Ovary (tissue), 7 donors: ENCODE measurements at regions not wholly inside any gene's neighbourhood (a gene's known extent, or its start where the extent isn't known, plus 50 kb on each side); places are given as distances from the start of the nearest gene placed in this dataset.
"Not testable (repeated sequence)": the region's sequence is repeated elsewhere in the genome, so short reads cannot be mapped to it uniquely, and the experiment has no call there.

Experiments used
- DNase-seq, 5 donors: peaks; one replicate each; pipeline ENCODE4 v3.0.0-alpha.2; 2019 to 2020
- H3K27ac ChIP-seq, 2 donors: fragments of 200-600 bp; one replicate each; pipeline versions ENCODE4 v1.5.1 to v1.8.0; 2019 to 2022
- H3K27me3 ChIP-seq: fragments of 200-600 bp; one replicate; pipeline ENCODE4 v1.8.0; 2022
- H3K36me3 ChIP-seq: fragments of 200-600 bp; sonication (generic); one replicate; pipeline ENCODE4 v1.5.1; 2019
- H3K4me1 ChIP-seq: one replicate; pipeline ENCODE4 v1.8.1; 2013; ENCODE audit warnings: mild to moderate bottlenecking, moderate library complexity; ENCODE audit not compliant: insufficient read depth
- H3K4me3 ChIP-seq: fragments of 200-600 bp; sonication (generic); one replicate; pipeline ENCODE4 v1.5.1; 2017
- H3K9me3 ChIP-seq, 2 donors: fragments of 200-600 bp in 1 of 2; sonication (generic) in 1 of 2; one replicate each; pipeline versions ENCODE4 v1.5.1 to v1.8.1; 2013 to 2019; ENCODE audit warnings: mild to moderate bottlenecking in 1 of 2, moderate library complexity in 1 of 2
- WGBS, 3 donors: extraction: QIAGEN DNeasy Blood & Tissue Kit in 1 of 3; methylation state at CpG; one replicate each; pipeline versions ENCODE4 v1.1.5 to v1.1.7; 2013 to 2017; 5-methylcytosine and 5-hydroxymethylcytosine counted together
- intact Hi-C, 4 donors: fragments of 100-400 bp; cut with DNase I; formaldehyde crosslinking; loops; one replicate each; pipeline versions ENCODE4 v1.11.0 to v1.15.1; 2022 to 2023
- donor health status: DM: no; HTN: no; CAD: no; lungs with moderate emphysema.
- donor health status: DM: no; HTN: no; CAD: no.
- donor health status: Bipolar disorder and iron deficiency.
- donor health status: DM: no; HTN: no; CAD: no.
- donor health status: DM: yes; HTN: yes; CAD: no.

GRCh38 chr2:111411867-111412681 lies 291.4 kb downstream of the BCL2L11 start:
- intact Hi-C loops, result not testable (repeated sequence)
- WGBS, 3 donors, result 94 to 100% methylated on average over 4 to 12 of the region's 18 CpGs; no CpG with 5 or more reads in 1 of the 3 donors

GRCh38 chr2:111412841-111413650 lies 292.3 kb downstream of the BCL2L11 start:
- H3K36me3 ChIP-seq, H3K9me3 ChIP-seq, H3K27ac ChIP-seq, H3K4me3 ChIP-seq, H3K27me3 ChIP-seq, H3K4me1 ChIP-seq, DNase-seq, intact Hi-C loops: not testable (repeated sequence)
- 86 to 89% (median 87%) methylated on average over 12 of the region's 12 CpGs for whole genome bisulfite sequencing, 3 donors

More at GRCh38 chr2:111411867-111412681, 291.4 kb downstream of the BCL2L11 start:
- not testable (repeated sequence) for H3K27ac ChIP-seq, H3K27me3 ChIP-seq, H3K4me3 ChIP-seq, H3K36me3 ChIP-seq, H3K9me3 ChIP-seq, H3K4me1 ChIP-seq, DNase-seq

- 83 to 87% (median 85%) methylated on average over 5 of the region's 5 CpGs for WGBS, 3 donors
- H3K27me3 ChIP-seq, intact Hi-C loops, H3K27ac ChIP-seq, H3K4me3 ChIP-seq, H3K9me3 ChIP-seq, H3K36me3 ChIP-seq, H3K4me1 ChIP-seq, DNase-seq: not testable (repeated sequence)
Measured at GRCh38 chr2:111413950-111414349, 293.2 kb downstream of the BCL2L11 start.

- H3K36me3 ChIP-seq, intact Hi-C loops, H3K4me3 ChIP-seq, H3K27me3 ChIP-seq, H3K27ac ChIP-seq, H3K9me3 ChIP-seq, DNase-seq, H3K4me1 ChIP-seq: not testable (repeated sequence)
- WGBS, 3 donors, result 57 to 74% (median 60%) methylated on average over 11 to 15 of the region's 24 CpGs
Measured at GRCh38 chr2:111415765-111416743, 295.3 kb downstream of the BCL2L11 start.

GRCh38 chr2:111417026-111417425 lies 296.3 kb downstream of the BCL2L11 start:
- H3K36me3 ChIP-seq, H3K27me3 ChIP-seq, H3K4me1 ChIP-seq, intact Hi-C loops, DNase-seq, H3K27ac ChIP-seq, H3K9me3 ChIP-seq, H3K4me3 ChIP-seq: not testable (repeated sequence)

- H3K36me3 ChIP-seq, H3K27ac ChIP-seq, H3K9me3 ChIP-seq, DNase-seq, H3K27me3 ChIP-seq, intact Hi-C loops, H3K4me3 ChIP-seq, H3K4me1 ChIP-seq: not testable (repeated sequence)
- 68 to 75% (median 71%) methylated on average over 2 to 3 of the region's 6 CpGs for WGBS, 3 donors
Measured at GRCh38 chr2:111418091-111418875, 297.6 kb downstream of the BCL2L11 start.

- H3K36me3 ChIP-seq, result not testable (repeated sequence)
Measured at GRCh38 chr2:111420074-111420473, 299.4 kb downstream of the BCL2L11 start.

GRCh38 chr2:111420835-111421234 lies 300.1 kb downstream of the BCL2L11 start:
- H3K9me3 ChIP-seq, H3K27ac ChIP-seq, H3K4me1 ChIP-seq, H3K27me3 ChIP-seq, H3K4me3 ChIP-seq, DNase-seq, intact Hi-C loops, H3K36me3 ChIP-seq: not testable (repeated sequence)
- WGBS, 3 donors, result 73 to 88% (median 84%) methylated on average over 3 of the region's 3 CpGs

More at GRCh38 chr2:111420074-111420473, 299.4 kb downstream of the BCL2L11 start:
- H3K4me1 ChIP-seq, H3K9me3 ChIP-seq, DNase-seq, H3K4me3 ChIP-seq, H3K27me3 ChIP-seq, H3K27ac ChIP-seq, intact Hi-C loops: not testable (repeated sequence)
- WGBS, 3 donors, result 92 to 96% (median 93%) methylated on average over 4 to 5 of the region's 6 CpGs

- H3K36me3 ChIP-seq, DNase-seq, H3K27me3 ChIP-seq, H3K27ac ChIP-seq, intact Hi-C loops, H3K4me3 ChIP-seq, H3K4me1 ChIP-seq, H3K9me3 ChIP-seq: not testable (repeated sequence)
- WGBS, 3 donors, result 92 to 98% (median 98%) methylated on average over 4 to 6 of the region's 6 CpGs
Measured at GRCh38 chr2:111421949-111422348, 301.2 kb downstream of the BCL2L11 start.

- H3K4me3 ChIP-seq, H3K27me3 ChIP-seq, H3K27ac ChIP-seq, DNase-seq, H3K36me3 ChIP-seq, H3K4me1 ChIP-seq, H3K9me3 ChIP-seq, intact Hi-C loops: not testable (repeated sequence)
- 94 to 95% (median 95%) methylated on average over 7 of the region's 7 CpGs for WGBS, 3 donors
Measured at GRCh38 chr2:111422562-111422961, 301.8 kb downstream of the BCL2L11 start.
